Erythroblast (primary cell): ENCODE measurements at regions not wholly inside any gene's neighbourhood (a gene's known extent, or its start where the extent isn't known, plus 50 kb on each side); places are given as distances from the start of the nearest gene placed in this dataset.
"Not testable (repeated sequence)": the region's sequence is repeated elsewhere in the genome, so short reads cannot be mapped to it uniquely, and the experiment has no call there.

Experiments
- GATA1 ChIP-seq: IDR thresholded peaks from 2 replicates; pipeline ENCODE4 v1.6.1; 2011; ENCODE audit warnings: low read depth, mild to moderate bottlenecking, control low read depth, low read length, moderate library complexity
- POLR2A ChIP-seq: IDR thresholded peaks from 2 replicates; pipeline ENCODE4 v1.6.1; 2011; ENCODE audit warnings: mild to moderate bottlenecking, low read length

- not testable (repeated sequence) for TF ChIP-seq POLR2A, GATA1
Observed at GRCh38 chr5:44958943-44959454, 150.3 kb downstream of the MRPS30 start.
